ENCODE measurements at regions not wholly inside any gene's neighbourhood (a gene's known extent, or its start where the extent isn't known, plus 50 kb on each side); places are given as distances from the start of the nearest gene placed in this dataset.

- no peak overlapping the region for H3K56ac ChIP-seq (ENCODE audit: extremely low read depth, insufficient read depth, low read length)
- no peak overlapping the region for H3K9ac ChIP-seq (ENCODE audit: low read depth, low read length)
- H3K27ac ChIP-seq (ENCODE audit: insufficient read depth, low read length): no peak overlapping the region
- dilution Hi-C loops (cut with HindIII; ENCODE audit: low sequenced_read_pairs, unreplicated experiment): no loop called here
- H3K4ac ChIP-seq (ENCODE audit: low read depth, low read length): no peak overlapping the region
- H4K20me1 ChIP-seq (ENCODE audit: insufficient read depth, low read length): no peaks in the 10 kb centered on the region
- no peak overlapping the region for H2BK20ac ChIP-seq (ENCODE audit: low read depth, low read length)
- no TSS peak for BruUV-seq (replicated peaks)
- intact Hi-C loops (cut with micrococcal nuclease): no loop called here
- no peak overlapping the region for H4K91ac ChIP-seq (ENCODE audit: insufficient read depth, low read depth, low read length)
- no peak overlapping the region for H4K5ac ChIP-seq (ENCODE audit: low read depth, low read length)
- H2AFZ ChIP-seq (replicated peaks; ENCODE audit: low read length, poor library complexity): no peak overlapping the region
- CTCF ChIA-PET: no interaction called here
- DNase-seq (no peak), ATAC-seq (ENCODE audit: low read depth) (no peak)
- no peaks in the 10 kb centered on the region for H3K27me3 ChIP-seq (ENCODE audit: control insufficient read depth, insufficient read depth, low read length)
- H2BK15ac ChIP-seq (ENCODE audit: low read depth, low read length): no peak overlapping the region
- H2BK5ac ChIP-seq (ENCODE audit: low read depth, low read length, poor library complexity, severe bottlenecking): no peak overlapping the region
- no peak overlapping the region for H2AK5ac ChIP-seq (ENCODE audit: low read depth, low read length)
- in situ Hi-C loops (cut with MboI; ENCODE audit: low sequenced_read_pairs): no loop called here
- H3K9me3 ChIP-seq (ENCODE audit: control insufficient read depth, insufficient read depth, low read length): peaks cover 29% of the 10 kb centered on the region
- no peak overlapping the region for H4K8ac ChIP-seq (ENCODE audit: low read depth in 2 of 2, low read length in 2 of 2)
- H3K18ac ChIP-seq (ENCODE audit: low read depth, low read length): no peak overlapping the region
- no peaks in the 10 kb centered on the region for H3K4me1 ChIP-seq (ENCODE audit: control insufficient read depth, insufficient read depth, low read length)
- no CpG with 5 or more reads among the region's 6 CpGs for WGBS, 2 experiments (ENCODE audit: extremely low coverage in 2 of 2, insufficient read length in 1 of 2)
- no peak overlapping the region for H3K4me3 ChIP-seq (ENCODE audit: insufficient read depth, low read depth, low read length)
- no peaks in the 10 kb centered on the region for H3K79me1 ChIP-seq (ENCODE audit: low read depth in 1 of 2, low read length in 2 of 2)
- no peak overlapping the region for H2AK9ac ChIP-seq (replicated peaks; ENCODE audit: low read depth, low read length, poor library complexity)
- H3K14ac ChIP-seq (replicated peaks; ENCODE audit: low read depth, low read length): no peak overlapping the region
- no peak overlapping the region for H3K23ac ChIP-seq (ENCODE audit: low read depth, low read length)
- no peak overlapping the region for H3K4me2 ChIP-seq (ENCODE audit: low read depth, low read length)
- TF ChIP-seq CHD1 (IDR thresholded peaks at IDR 0.05; ENCODE audit: low read depth, low read length) (no peak), MAZ (IDR thresholded peaks at IDR 0.05; ENCODE audit: borderline replicate concordance, low read depth, low read length) (no peak), POLR2A (IDR thresholded peaks at IDR 0.05; ENCODE audit: low read depth, low read length) (no peak), BHLHE40 (IDR thresholded peaks at IDR 0.05; ENCODE audit: low read depth, low read length) (no peak), CTCF (conservative IDR thresholded peaks at IDR 0.05; ENCODE audit: low read depth, low read length) (no peak), CEBPB (IDR thresholded peaks at IDR 0.05; ENCODE audit: low read depth, low read length) (no peak)
- no peaks in the 10 kb centered on the region for H3K9me1 ChIP-seq (ENCODE audit: insufficient read depth, low read length)
- no peak overlapping the region for H2BK120ac ChIP-seq (ENCODE audit: low read depth, low read length)
- no peaks in the 10 kb centered on the region for H3K36me3 ChIP-seq (ENCODE audit: control insufficient read depth, insufficient read depth, low read length)
- POLR2A ChIA-PET (ENCODE audit: unreplicated experiment): no interaction called here
Measured at GRCh38 chr6:167696296-167696695, 130.4 kb upstream of the AFDN start.

Data from IMR-90 (cell line).